ENCODE measurements at regions not wholly inside any gene's neighbourhood (a gene's known extent, or its start where the extent isn't known, plus 50 kb on each side); places are given as distances from the start of the nearest gene placed in this dataset.
A peak's percentile ranks its signal among the peaks of the same experiment; 100 is the strongest.

DNA sequence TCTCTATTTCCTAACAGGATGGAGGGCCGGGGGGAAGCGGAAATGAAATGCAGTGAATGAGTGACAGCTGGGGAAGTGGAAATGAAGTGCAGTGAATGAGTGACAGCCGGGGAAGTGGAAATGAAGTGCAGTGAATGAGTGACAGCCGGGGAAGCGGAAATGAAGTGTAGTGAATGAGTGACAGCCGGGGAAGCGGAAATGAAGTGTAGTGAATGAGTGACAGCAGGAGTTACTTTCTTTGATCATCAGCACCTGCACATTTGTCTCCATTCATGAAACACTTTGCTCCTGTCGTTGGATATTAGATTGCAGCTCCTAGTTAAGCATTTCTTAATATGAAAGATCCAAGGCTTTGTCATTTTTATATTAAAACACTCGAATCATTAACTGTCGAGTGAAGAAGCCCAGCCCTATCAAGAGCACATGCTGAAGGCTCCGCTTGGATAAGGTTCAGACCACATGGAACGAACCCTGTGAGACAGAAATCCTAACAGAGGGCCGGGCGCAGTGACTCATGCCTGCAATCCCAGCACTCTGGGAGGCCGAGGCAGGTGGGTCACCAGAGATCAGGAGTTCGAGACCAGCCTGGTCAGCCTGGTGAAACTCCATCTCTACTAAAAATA, 406.0 kb upstream of the ADARB2 start:
- WGBS (ENCODE audit: extremely low coverage, insufficient read length, low lambda C conversion rate), result no CpG with 5 or more reads among the region's 16 CpGs
- no peaks in the 10 kb centered on the region for H3K27me3 ChIP-seq (ENCODE audit: insufficient read depth, low read length)
- no peaks in the 10 kb centered on the region for H3K79me2 ChIP-seq (ENCODE audit: insufficient read depth, low read length)
- H3K23me2 ChIP-seq (ENCODE audit: insufficient read length, low read depth, low read length, poor library complexity, severe bottlenecking), result no peaks in the 10 kb centered on the region
- Mint-ChIP-seq H3K27ac (no peak overlapping the region; a peak in 1 of 7 replicates), H3K9me3 (peaks cover 2 to 10% of the 10 kb centered on the region in 2 experiments; a peak in 3 of 5 replicates), H3K4me1 (peaks cover 12 to 13% of the 10 kb centered on the region in 2 experiments), H3K4me3 (no peak overlapping the region), H3K27me3 (ENCODE audit: low read depth) (no peaks in the 10 kb centered on the region), H3K36me3 (ENCODE audit: insufficient read depth in 1 of 3, low read depth in 3 of 3) (peaks cover 0 to 2% (median 0%) of the 10 kb centered on the region in 3 experiments; a peak in 1 of 7 replicates)
- no peak overlapping the region for H2AFZ ChIP-seq (ENCODE audit: low read length)
- no peak for DNase-seq
- TF ChIP-seq, protein P1, sequence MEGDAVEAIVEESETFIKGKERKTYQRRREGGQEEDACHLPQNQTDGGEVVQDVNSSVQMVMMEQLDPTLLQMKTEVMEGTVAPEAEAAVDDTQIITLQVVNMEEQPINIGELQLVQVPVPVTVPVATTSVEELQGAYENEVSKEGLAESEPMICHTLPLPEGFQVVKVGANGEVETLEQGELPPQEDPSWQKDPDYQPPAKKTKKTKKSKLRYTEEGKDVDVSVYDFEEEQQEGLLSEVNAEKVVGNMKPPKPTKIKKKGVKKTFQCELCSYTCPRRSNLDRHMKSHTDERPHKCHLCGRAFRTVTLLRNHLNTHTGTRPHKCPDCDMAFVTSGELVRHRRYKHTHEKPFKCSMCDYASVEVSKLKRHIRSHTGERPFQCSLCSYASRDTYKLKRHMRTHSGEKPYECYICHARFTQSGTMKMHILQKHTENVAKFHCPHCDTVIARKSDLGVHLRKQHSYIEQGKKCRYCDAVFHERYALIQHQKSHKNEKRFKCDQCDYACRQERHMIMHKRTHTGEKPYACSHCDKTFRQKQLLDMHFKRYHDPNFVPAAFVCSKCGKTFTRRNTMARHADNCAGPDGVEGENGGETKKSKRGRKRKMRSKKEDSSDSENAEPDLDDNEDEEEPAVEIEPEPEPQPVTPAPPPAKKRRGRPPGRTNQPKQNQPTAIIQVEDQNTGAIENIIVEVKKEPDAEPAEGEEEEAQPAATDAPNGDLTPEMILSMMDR (conservative IDR thresholded peaks at IDR 0.05), result no peak
- no peak overlapping the region for H2BK120ac ChIP-seq (ENCODE audit: low read depth, low read length, poor library complexity, severe bottlenecking)
- H4K5ac ChIP-seq (ENCODE audit: insufficient read length, low read depth, low read length), result no peak overlapping the region
- H2BK5ac ChIP-seq (ENCODE audit: insufficient read length, low read length), result no peak overlapping the region
- peak overlapping the region; percentile 66 for H2BK20ac ChIP-seq (ENCODE audit: low read depth, low read length, poor library complexity, severe bottlenecking)
- no peak overlapping the region for H2BK12ac ChIP-seq (ENCODE audit: insufficient read length, low read depth, low read length)
- no peak overlapping the region for H3K27ac ChIP-seq (ENCODE audit: insufficient read length, low read depth, low read length)
- no peak overlapping the region for H3K56ac ChIP-seq (ENCODE audit: insufficient read length, low read depth, low read length)
- no peaks in the 10 kb centered on the region for H4K20me1 ChIP-seq (ENCODE audit: control insufficient read depth, insufficient read depth, insufficient read length)
- no peak overlapping the region for H3K4me2 ChIP-seq (ENCODE audit: insufficient read depth, insufficient read length, low read length)
- no peak overlapping the region for H3T11ph ChIP-seq (ENCODE audit: low read length)
- no peak overlapping the region for H3K18ac ChIP-seq (ENCODE audit: insufficient read length, low read depth, low read length)
- H4K91ac ChIP-seq (ENCODE audit: insufficient read length, low read depth, low read length), result no peak overlapping the region
- H2AK5ac ChIP-seq (ENCODE audit: insufficient read length, low read length), result no peak overlapping the region
- no peak overlapping the region for H3K9ac ChIP-seq (ENCODE audit: extremely low read depth, insufficient read length, low read length)
- no peak overlapping the region for H3K4ac ChIP-seq (ENCODE audit: low read depth, low read length)
- H3K9me3 ChIP-seq (ENCODE audit: control insufficient read depth, low read depth, low read length), result no peaks in the 10 kb centered on the region
- no peaks in the 10 kb centered on the region for H3K79me1 ChIP-seq (ENCODE audit: insufficient read depth, low read depth, low read length, poor library complexity, severe bottlenecking)
- H3K23ac ChIP-seq (ENCODE audit: insufficient read length, low read depth, low read length), result no peak overlapping the region
- H2BK15ac ChIP-seq (ENCODE audit: low read depth, low read length), result no peak overlapping the region
- no peak overlapping the region for H4K8ac ChIP-seq (replicated peaks; ENCODE audit: insufficient read length, low read depth, low read length)
- H3K4me1 ChIP-seq (ENCODE audit: insufficient read depth, low read length), result no peaks in the 10 kb centered on the region; the same call in 1 of the 2 replicates
- no peak overlapping the region for H3K14ac ChIP-seq (ENCODE audit: insufficient read depth, low read length)
